ENCODE measurements at regions not wholly inside any gene's neighbourhood (a gene's known extent, or its start where the extent isn't known, plus 50 kb on each side); places are given as distances from the start of the nearest gene placed in this dataset.
"Not testable (repeated sequence)": the region's sequence is repeated elsewhere in the genome, so short reads cannot be mapped to it uniquely, and the experiment has no call there.

- no peak for DNase-seq
Measured at GRCh38 chr1:232123775-232124659, 497.4 kb downstream of the DISC1 start.

DNA sequence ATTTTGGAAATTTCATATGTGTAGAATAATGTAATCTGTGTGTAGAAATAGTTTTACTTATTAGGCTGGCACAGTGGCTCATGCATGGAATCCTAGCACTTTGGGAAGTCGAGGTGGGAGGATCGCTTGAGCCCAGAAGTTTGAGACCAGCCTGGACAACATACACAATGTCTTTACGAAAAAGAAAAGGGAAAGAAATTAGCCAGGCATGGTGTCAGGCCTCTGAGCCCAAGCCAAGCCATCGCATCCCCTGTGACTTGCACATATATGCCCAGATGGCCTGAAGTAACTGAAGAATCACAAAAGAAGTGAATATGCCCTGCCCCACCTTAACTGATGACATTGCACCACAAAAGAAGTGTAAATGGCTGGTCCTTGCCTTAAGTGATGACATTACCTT lies 491.3 kb downstream of the DISC1 start:
- not testable (repeated sequence) for DNase-seq

- DNase-seq, result no peak
Measured at GRCh38 chr1:232114985-232115384, 488.4 kb downstream of the DISC1 start.

DNA sequence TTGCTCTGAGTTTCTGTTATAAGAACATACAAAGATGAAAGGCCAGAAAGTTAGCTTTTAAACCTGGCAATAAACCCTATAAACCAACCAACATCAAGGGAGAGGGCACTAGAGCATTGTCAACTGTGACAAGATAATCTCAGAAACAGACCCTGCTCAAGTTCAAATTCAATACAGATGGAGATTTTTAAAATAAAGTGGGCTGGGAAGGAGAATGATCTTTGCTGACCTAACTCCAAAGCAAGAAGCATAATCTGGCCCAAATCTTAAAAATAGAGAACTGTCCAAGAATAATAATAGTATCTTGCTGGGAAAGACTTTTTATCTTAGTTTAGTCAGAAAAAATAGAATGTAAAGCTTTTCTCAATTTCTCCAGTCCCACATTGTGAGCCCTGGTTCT lies 485.5 kb downstream of the DISC1 start:
- no peak for DNase-seq

DNA sequence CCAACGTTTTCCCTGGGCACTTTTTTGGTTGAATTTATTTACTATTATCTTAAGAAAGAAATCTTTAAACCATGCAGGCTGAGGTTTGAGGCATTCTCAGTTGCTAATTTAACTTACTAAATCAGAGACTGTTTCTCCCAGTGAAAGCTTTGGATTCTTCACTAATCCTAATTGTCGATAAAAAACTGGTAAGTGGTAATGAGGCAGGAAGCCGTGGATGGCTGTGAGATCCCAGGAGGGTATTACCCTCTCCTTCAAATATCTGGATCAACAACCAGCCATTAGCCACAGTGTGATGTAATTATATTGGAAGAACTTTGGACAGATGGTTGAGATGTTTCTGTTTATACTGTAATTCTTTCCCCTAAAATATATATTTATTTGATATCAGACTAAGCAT lies 485.0 kb downstream of the DISC1 start:
- no peak for DNase-seq

GRCh38 chr1:232110281-232111090 lies 483.9 kb downstream of the DISC1 start:
- DNase-seq, result no peak

DNA sequence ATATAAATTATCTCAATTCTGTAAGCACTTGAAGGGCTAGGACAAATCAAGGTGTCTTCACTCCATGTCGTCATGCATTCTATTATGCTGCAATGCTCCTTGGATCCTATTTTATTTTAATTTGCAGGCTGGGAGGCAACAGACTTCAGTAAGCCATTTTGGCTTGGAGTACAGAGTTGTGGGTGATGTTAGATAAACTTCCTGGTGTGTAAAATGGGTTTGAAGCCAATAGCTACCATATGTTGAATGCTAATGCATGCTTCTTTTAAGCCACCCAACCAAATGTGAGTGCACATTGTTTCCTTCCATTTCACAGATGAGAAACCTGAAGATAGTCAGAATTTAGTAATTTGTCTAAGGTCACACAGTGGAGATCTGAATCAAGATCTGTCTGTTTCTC lies 482.8 kb downstream of the DISC1 start:
- DNase-seq, result no peak

DNA sequence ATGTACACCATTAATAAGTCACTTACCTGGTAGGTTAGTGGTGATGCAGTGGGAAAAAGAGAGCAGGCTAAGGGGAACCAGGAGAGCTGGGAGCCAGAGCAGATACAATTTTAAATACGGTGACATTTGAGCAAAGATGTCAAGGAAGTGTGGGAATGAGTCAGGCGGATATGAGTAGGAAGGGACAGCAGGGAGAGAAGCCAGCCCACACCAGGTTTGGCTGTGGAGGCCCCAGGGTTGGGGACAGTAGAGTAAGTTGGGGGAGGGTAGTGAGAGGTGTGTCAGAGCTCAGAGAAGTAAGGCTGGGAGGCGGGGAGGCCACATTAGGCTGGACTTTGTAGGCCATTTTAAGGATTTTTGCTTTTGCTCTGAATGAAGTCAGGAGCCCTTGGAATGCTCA lies 482.0 kb downstream of the DISC1 start:
- DNase-seq, result no peak

DNA sequence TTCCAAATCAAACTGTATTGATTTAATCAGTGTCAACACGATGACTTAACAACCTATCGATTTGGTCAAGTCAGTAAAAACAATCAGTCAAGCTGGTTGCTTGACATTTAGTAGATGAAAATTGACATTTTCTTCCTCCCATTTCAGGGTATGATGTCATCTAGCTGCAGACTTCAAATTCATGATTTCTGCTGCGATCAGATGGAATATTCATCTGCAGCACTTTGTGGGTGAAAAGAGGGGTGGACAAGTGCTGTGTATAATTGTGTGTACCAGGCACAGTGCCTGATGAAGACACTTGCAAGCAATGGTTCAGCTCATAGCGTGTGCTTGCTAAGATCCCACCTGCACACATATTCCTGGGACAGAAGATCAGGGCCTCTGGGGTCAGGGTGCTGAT lies 479.8 kb downstream of the DISC1 start:
- DNase-seq, result no peak

- no peak for DNase-seq
Measured at GRCh38 chr1:232105561-232105960, 479.0 kb downstream of the DISC1 start.

DNA sequence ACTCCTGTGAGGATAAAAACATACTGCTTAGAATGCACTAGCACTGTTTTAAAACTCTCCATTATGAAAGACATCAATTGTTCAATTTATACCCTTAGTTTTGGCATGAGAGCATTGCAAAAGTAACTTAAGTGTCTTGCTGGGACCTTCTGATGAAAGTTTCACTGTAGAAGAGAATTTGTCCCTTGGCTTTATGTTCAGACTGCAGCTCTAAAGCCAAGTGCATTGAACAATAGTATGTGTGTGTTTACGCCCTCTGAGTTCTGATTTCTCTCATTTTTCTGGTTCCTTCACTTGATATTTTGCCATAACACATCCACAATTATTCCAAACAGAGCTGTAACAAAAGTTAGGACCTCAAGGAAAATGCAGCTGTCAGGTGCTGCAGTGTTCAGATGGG lies 474.6 kb downstream of the DISC1 start:
- no peak for DNase-seq

DNA sequence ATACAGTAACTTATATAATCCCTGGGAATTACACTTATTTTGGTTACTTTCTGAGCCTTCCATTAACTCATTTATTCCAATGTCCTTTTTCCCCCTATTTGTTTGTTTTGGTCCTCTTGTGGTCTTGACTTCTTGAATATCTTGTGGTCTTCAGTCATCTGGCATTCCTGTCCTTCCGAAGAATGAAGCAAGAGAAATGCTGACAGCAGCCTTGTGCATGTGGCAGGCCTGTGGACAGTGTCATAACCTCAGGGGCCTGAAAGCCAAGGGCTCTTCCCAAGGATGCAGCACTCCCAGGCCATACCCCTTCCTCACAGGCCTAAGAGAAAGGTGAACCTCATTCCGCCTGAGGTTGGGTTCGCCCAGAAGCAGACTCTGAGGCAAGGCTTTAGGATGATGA lies 470.2 kb downstream of the DISC1 start:
- DNase-seq, result no peak

Data from inflammatory macrophage (primary cell).